ENCODE measurements at regions not wholly inside any gene's neighbourhood (a gene's known extent, or its start where the extent isn't known, plus 50 kb on each side); places are given as distances from the start of the nearest gene placed in this dataset.

- DNase-seq, result no peak
- no TSS peak for BruUV-seq (replicated peaks)
- no peaks in the 10 kb centered on the region for H3K27me3 ChIP-seq (replicated peaks; ENCODE audit: control insufficient read depth, insufficient read depth, low read length)
- no peaks in the 10 kb centered on the region for H3K4me1 Mint-ChIP-seq (ENCODE audit: low read depth, unreplicated experiment)
- no peak overlapping the region for H3K4me3 Mint-ChIP-seq (ENCODE audit: unreplicated experiment)
- no peaks in the 10 kb centered on the region for H3K27me3 Mint-ChIP-seq (ENCODE audit: insufficient read depth, unreplicated experiment)
- no peak overlapping the region for H3K27ac Mint-ChIP-seq (ENCODE audit: unreplicated experiment)
- ChIA-PET CTCF (no interaction called here), POLR2A (no interaction called here)
- intact Hi-C loops (cut with micrococcal nuclease; ENCODE audit: unreplicated experiment), result no loop called here
- H3K4me3 ChIP-seq (ENCODE audit: low read depth, low read length), result no peak overlapping the region
- TF ChIP-seq CTCF (IDR thresholded peaks at IDR 0.05; ENCODE audit: insufficient read depth in 1 of 2, low read depth in 1 of 2, low read length in 1 of 2, severe bottlenecking in 1 of 2, unreplicated experiment in 1 of 2), result no peak
- H3K36me3 Mint-ChIP-seq (ENCODE audit: insufficient read depth, unreplicated experiment), result no peaks in the 10 kb centered on the region
- H3K9me3 Mint-ChIP-seq (ENCODE audit: unreplicated experiment), result no peaks in the 10 kb centered on the region
- H3K9me3 ChIP-seq, result no peaks in the 10 kb centered on the region
- no peaks in the 10 kb centered on the region for H3K4me1 ChIP-seq
- no peaks in the 10 kb centered on the region for H3K36me3 ChIP-seq (ENCODE audit: control insufficient read depth, insufficient read depth, low read length)
Observed at GRCh38 chr20:54284928-54285704, 77.2 kb downstream of the PFDN4 start.

GRCh38 chr20:54290636-54291035 lies 82.7 kb downstream of the PFDN4 start:
- intact Hi-C loops (cut with micrococcal nuclease; ENCODE audit: unreplicated experiment), result no loop called here

GRCh38 chr20:54291339-54292010 lies 83.6 kb downstream of the PFDN4 start:
- Mint-ChIP-seq H3K36me3 (ENCODE audit: insufficient read depth, unreplicated experiment) (no peaks in the 10 kb centered on the region), H3K4me1 (ENCODE audit: low read depth, unreplicated experiment) (no peaks in the 10 kb centered on the region), H3K27ac (ENCODE audit: unreplicated experiment) (no peak overlapping the region), H3K9me3 (ENCODE audit: unreplicated experiment) (no peaks in the 10 kb centered on the region), H3K4me3 (ENCODE audit: unreplicated experiment) (no peak overlapping the region), H3K27me3 (ENCODE audit: insufficient read depth, unreplicated experiment) (peaks cover 6% of the 10 kb centered on the region)
- CTCF ChIA-PET, result no interaction called here
- Histone ChIP-seq H3K4me3 (ENCODE audit: low read depth, low read length) (no peak overlapping the region), H3K27me3 (replicated peaks; ENCODE audit: control insufficient read depth, insufficient read depth, low read length) (no peaks in the 10 kb centered on the region; the same call in none of the 2 replicates), H3K36me3 (ENCODE audit: control insufficient read depth, insufficient read depth, low read length) (no peaks in the 10 kb centered on the region), H3K4me1 (no peaks in the 10 kb centered on the region), H3K9me3 (no peaks in the 10 kb centered on the region)
- BruUV-seq (replicated peaks), result no TSS peak
- no peak for TF ChIP-seq CTCF (IDR thresholded peaks at IDR 0.05; ENCODE audit: insufficient read depth in 1 of 2, low read depth in 1 of 2, low read length in 1 of 2, severe bottlenecking in 1 of 2, unreplicated experiment in 1 of 2)
- DNase-seq, result no peak
- intact Hi-C loops (cut with micrococcal nuclease; ENCODE audit: unreplicated experiment), result no loop called here
- POLR2A ChIA-PET, result no interaction called here

More at GRCh38 chr20:54290636-54291035, 82.7 kb downstream of the PFDN4 start:
- no peak for DNase-seq
- H3K27me3 ChIP-seq (replicated peaks; ENCODE audit: control insufficient read depth, insufficient read depth, low read length), result no peaks in the 10 kb centered on the region; the same call in none of the 2 replicates
- no peak overlapping the region for H3K4me3 ChIP-seq (ENCODE audit: low read depth, low read length)
- CTCF ChIA-PET, result no interaction called here
- no peaks in the 10 kb centered on the region for H3K36me3 Mint-ChIP-seq (ENCODE audit: insufficient read depth, unreplicated experiment)
- H3K27me3 Mint-ChIP-seq (ENCODE audit: insufficient read depth, unreplicated experiment), result peaks cover 2% of the 10 kb centered on the region
- POLR2A ChIA-PET, result no interaction called here
- H3K4me1 ChIP-seq, result no peaks in the 10 kb centered on the region
- H3K4me1 Mint-ChIP-seq (ENCODE audit: low read depth, unreplicated experiment), result no peaks in the 10 kb centered on the region
- no peak overlapping the region for H3K4me3 Mint-ChIP-seq (ENCODE audit: unreplicated experiment)
- no peaks in the 10 kb centered on the region for H3K36me3 ChIP-seq (ENCODE audit: control insufficient read depth, insufficient read depth, low read length)
- no TSS peak for BruUV-seq (replicated peaks)
- no peaks in the 10 kb centered on the region for H3K9me3 Mint-ChIP-seq (ENCODE audit: unreplicated experiment)
- no peaks in the 10 kb centered on the region for H3K9me3 ChIP-seq
- no peak overlapping the region for H3K27ac Mint-ChIP-seq (ENCODE audit: unreplicated experiment)
- no peak for TF ChIP-seq CTCF (IDR thresholded peaks at IDR 0.05; ENCODE audit: insufficient read depth in 1 of 2, low read depth in 1 of 2, low read length in 1 of 2, severe bottlenecking in 1 of 2, unreplicated experiment in 1 of 2)

All from Caco-2 (cell line).